ENCODE measurements at regions not wholly inside any gene's neighbourhood (a gene's known extent, or its start where the extent isn't known, plus 50 kb on each side); places are given as distances from the start of the nearest gene placed in this dataset.

- Histone ChIP-seq H3K4me1 (ENCODE audit: insufficient read depth, insufficient read length) (no peaks in the 10 kb centered on the region), H3K9me3 (ENCODE audit: insufficient read depth, low read length) (no peaks in the 10 kb centered on the region), H3K27me3 (ENCODE audit: insufficient read depth, insufficient read length) (no peaks in the 10 kb centered on the region), H3K9ac (ENCODE audit: insufficient read length, low read depth) (no peak overlapping the region), H3K4me3 (ENCODE audit: insufficient read length, low read depth) (no peak overlapping the region), H3K36me3 (ENCODE audit: insufficient read depth, insufficient read length, low read length) (no peaks in the 10 kb centered on the region)
- TF ChIP-seq ZNF274 (IDR thresholded peaks at IDR 0.05; ENCODE audit: low read depth, low read length) = no peak
- no peak for TF ChIP-seq SUZ12 (IDR thresholded peaks at IDR 0.05; ENCODE audit: extremely low read depth, insufficient read depth, insufficient read length)
- TF ChIP-seq YY1 (IDR thresholded peaks at IDR 0.05; ENCODE audit: insufficient read depth, insufficient read length) = no peak
- no peak for DNase-seq (ENCODE audit: low read depth, low spot score)
Observed at GRCh38 chr10:36109399-36110023, 467.4 kb upstream of the FZD8 start.

GRCh38 chr10:36097696-36098095 is 455.6 kb upstream of the FZD8 start:
- H3K36me3 ChIP-seq (ENCODE audit: insufficient read depth, insufficient read length, low read length) = no peaks in the 10 kb centered on the region
- no peak for DNase-seq (ENCODE audit: low read depth, low spot score)
- H3K27me3 ChIP-seq (ENCODE audit: insufficient read depth, insufficient read length) = no peaks in the 10 kb centered on the region
- no peaks in the 10 kb centered on the region for H3K4me1 ChIP-seq (ENCODE audit: insufficient read depth, insufficient read length)
- H3K4me3 ChIP-seq (ENCODE audit: insufficient read length, low read depth) = no peak overlapping the region
- TF ChIP-seq YY1 (IDR thresholded peaks at IDR 0.05; ENCODE audit: insufficient read depth, insufficient read length) (no peak), ZNF274 (IDR thresholded peaks at IDR 0.05; ENCODE audit: low read depth, low read length) (no peak), SUZ12 (IDR thresholded peaks at IDR 0.05; ENCODE audit: extremely low read depth, insufficient read depth, insufficient read length) (no peak)
- no peak overlapping the region for H3K9ac ChIP-seq (ENCODE audit: insufficient read length, low read depth)
- no peaks in the 10 kb centered on the region for H3K9me3 ChIP-seq (ENCODE audit: insufficient read depth, low read length)

GRCh38 chr10:36096576-36096975 is 454.5 kb upstream of the FZD8 start:
- TF ChIP-seq ZNF274 (IDR thresholded peaks at IDR 0.05; ENCODE audit: low read depth, low read length) (no peak), YY1 (IDR thresholded peaks at IDR 0.05; ENCODE audit: insufficient read depth, insufficient read length) (no peak), SUZ12 (IDR thresholded peaks at IDR 0.05; ENCODE audit: extremely low read depth, insufficient read depth, insufficient read length) (no peak)
- no peak for DNase-seq (ENCODE audit: low read depth, low spot score)
- Histone ChIP-seq H3K4me3 (ENCODE audit: insufficient read length, low read depth) (no peak overlapping the region), H3K9ac (ENCODE audit: insufficient read length, low read depth) (no peak overlapping the region), H3K36me3 (ENCODE audit: insufficient read depth, insufficient read length, low read length) (no peaks in the 10 kb centered on the region), H3K9me3 (ENCODE audit: insufficient read depth, low read length) (no peaks in the 10 kb centered on the region), H3K27me3 (ENCODE audit: insufficient read depth, insufficient read length) (no peaks in the 10 kb centered on the region), H3K4me1 (ENCODE audit: insufficient read depth, insufficient read length) (no peaks in the 10 kb centered on the region)

- TF ChIP-seq YY1 (IDR thresholded peaks at IDR 0.05; ENCODE audit: insufficient read depth, insufficient read length) (no peak), SUZ12 (IDR thresholded peaks at IDR 0.05; ENCODE audit: extremely low read depth, insufficient read depth, insufficient read length) (no peak), ZNF274 (IDR thresholded peaks at IDR 0.05; ENCODE audit: low read depth, low read length) (no peak)
- H3K27me3 ChIP-seq (ENCODE audit: insufficient read depth, insufficient read length) = no peaks in the 10 kb centered on the region
- no peaks in the 10 kb centered on the region for H3K36me3 ChIP-seq (ENCODE audit: insufficient read depth, insufficient read length, low read length)
- H3K4me3 ChIP-seq (ENCODE audit: insufficient read length, low read depth) = no peak overlapping the region
- H3K9ac ChIP-seq (ENCODE audit: insufficient read length, low read depth) = no peak overlapping the region
- no peaks in the 10 kb centered on the region for H3K9me3 ChIP-seq (ENCODE audit: insufficient read depth, low read length)
- H3K4me1 ChIP-seq (ENCODE audit: insufficient read depth, insufficient read length) = no peaks in the 10 kb centered on the region
- no peak for DNase-seq (ENCODE audit: low read depth, low spot score)
Observed at GRCh38 chr10:36094096-36094495, 452.0 kb upstream of the FZD8 start.

- H3K27me3 ChIP-seq (ENCODE audit: insufficient read depth, insufficient read length) = no peaks in the 10 kb centered on the region
- TF ChIP-seq YY1 (IDR thresholded peaks at IDR 0.05; ENCODE audit: insufficient read depth, insufficient read length) = no peak
- TF ChIP-seq SUZ12 (IDR thresholded peaks at IDR 0.05; ENCODE audit: extremely low read depth, insufficient read depth, insufficient read length) = no peak
- TF ChIP-seq ZNF274 (IDR thresholded peaks at IDR 0.05; ENCODE audit: low read depth, low read length) = no peak
Observed at GRCh38 chr10:36092116-36092515, 450.0 kb upstream of the FZD8 start.

GRCh38 chr10:36091007-36091406 is 448.9 kb upstream of the FZD8 start:
- H3K36me3 ChIP-seq (ENCODE audit: insufficient read depth, insufficient read length, low read length) = no peaks in the 10 kb centered on the region
- DNase-seq (ENCODE audit: low read depth, low spot score) = no peak
- no peak overlapping the region for H3K4me3 ChIP-seq (ENCODE audit: insufficient read length, low read depth)
- H3K9me3 ChIP-seq (ENCODE audit: insufficient read depth, low read length) = no peaks in the 10 kb centered on the region
- H3K4me1 ChIP-seq (ENCODE audit: insufficient read depth, insufficient read length) = no peaks in the 10 kb centered on the region
- H3K27me3 ChIP-seq (ENCODE audit: insufficient read depth, insufficient read length) = no peaks in the 10 kb centered on the region
- TF ChIP-seq ZNF274 (IDR thresholded peaks at IDR 0.05; ENCODE audit: low read depth, low read length) = no peak
- TF ChIP-seq YY1 (IDR thresholded peaks at IDR 0.05; ENCODE audit: insufficient read depth, insufficient read length) = no peak
- no peak for TF ChIP-seq SUZ12 (IDR thresholded peaks at IDR 0.05; ENCODE audit: extremely low read depth, insufficient read depth, insufficient read length)
- H3K9ac ChIP-seq (ENCODE audit: insufficient read length, low read depth) = no peak overlapping the region

More at GRCh38 chr10:36092116-36092515, 450.0 kb upstream of the FZD8 start:
- Histone ChIP-seq H3K9me3 (ENCODE audit: insufficient read depth, low read length) (no peaks in the 10 kb centered on the region), H3K4me3 (ENCODE audit: insufficient read length, low read depth) (no peak overlapping the region), H3K9ac (ENCODE audit: insufficient read length, low read depth) (no peak overlapping the region), H3K4me1 (ENCODE audit: insufficient read depth, insufficient read length) (no peaks in the 10 kb centered on the region), H3K36me3 (ENCODE audit: insufficient read depth, insufficient read length, low read length) (no peaks in the 10 kb centered on the region)
- DNase-seq (ENCODE audit: low read depth, low spot score) = no peak

GRCh38 chr10:36089790-36090440 is 447.8 kb upstream of the FZD8 start:
- no peaks in the 10 kb centered on the region for H3K27me3 ChIP-seq (ENCODE audit: insufficient read depth, insufficient read length)
- H3K9me3 ChIP-seq (ENCODE audit: insufficient read depth, low read length) = no peaks in the 10 kb centered on the region
- no peak overlapping the region for H3K4me3 ChIP-seq (ENCODE audit: insufficient read length, low read depth)
- no peak for DNase-seq (ENCODE audit: low read depth, low spot score)
- H3K9ac ChIP-seq (ENCODE audit: insufficient read length, low read depth) = no peak overlapping the region
- H3K4me1 ChIP-seq (ENCODE audit: insufficient read depth, insufficient read length) = no peaks in the 10 kb centered on the region
- TF ChIP-seq YY1 (IDR thresholded peaks at IDR 0.05; ENCODE audit: insufficient read depth, insufficient read length) (no peak), SUZ12 (IDR thresholded peaks at IDR 0.05; ENCODE audit: extremely low read depth, insufficient read depth, insufficient read length) (no peak), ZNF274 (IDR thresholded peaks at IDR 0.05; ENCODE audit: low read depth, low read length) (no peak)
- no peaks in the 10 kb centered on the region for H3K36me3 ChIP-seq (ENCODE audit: insufficient read depth, insufficient read length, low read length)

Data from NT2/D1 (cell line).